Upper lobe of left lung (tissue), 4 donors: ENCODE measurements at regions not wholly inside any gene's neighbourhood (a gene's known extent, or its start where the extent isn't known, plus 50 kb on each side); places are given as distances from the start of the nearest gene placed in this dataset.

Source experiments
- POLR2A ChIP-seq, 4 donors: fragments of 450-650 bp; IDR thresholded peaks; one replicate each; pipeline ENCODE4 v1.5.1; 2016 to 2017; ENCODE audit warnings: antibody characterized with exemption in 4 of 4, mild to moderate bottlenecking in 2 of 4
- TF ChIP-seq, protein P1 (sequence below), 6 experiments: fragments of 450-650 bp in 4 of 6; fragments of 200-600 bp in 2 of 6; sonication (generic) in 2 of 6; IDR thresholded peaks; one replicate each; pipeline ENCODE4 v1.5.1; 2016 to 2019; ENCODE audit warnings: antibody characterized with exemption in 6 of 6

DNA sequence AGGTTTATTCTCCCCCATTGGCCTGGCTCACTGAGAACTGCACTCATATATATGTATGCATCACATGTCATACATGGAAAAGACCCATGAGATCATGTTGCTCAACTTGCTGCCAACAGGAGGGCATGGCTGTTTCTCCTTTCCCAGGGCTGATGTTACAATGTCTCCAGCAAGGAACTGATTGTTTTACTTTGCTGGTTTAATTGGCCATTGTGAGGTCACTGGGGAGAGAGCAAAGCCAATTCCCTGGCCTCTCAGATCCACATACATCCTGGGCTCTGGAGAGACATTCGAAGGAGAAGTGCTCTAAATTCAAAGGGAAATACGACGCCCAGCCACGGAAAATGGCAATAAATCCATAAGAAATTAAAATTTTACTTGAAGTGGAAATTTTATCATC lies 287.8 kb downstream of the WDR11 start:
- TF ChIP-seq, protein P1, sequence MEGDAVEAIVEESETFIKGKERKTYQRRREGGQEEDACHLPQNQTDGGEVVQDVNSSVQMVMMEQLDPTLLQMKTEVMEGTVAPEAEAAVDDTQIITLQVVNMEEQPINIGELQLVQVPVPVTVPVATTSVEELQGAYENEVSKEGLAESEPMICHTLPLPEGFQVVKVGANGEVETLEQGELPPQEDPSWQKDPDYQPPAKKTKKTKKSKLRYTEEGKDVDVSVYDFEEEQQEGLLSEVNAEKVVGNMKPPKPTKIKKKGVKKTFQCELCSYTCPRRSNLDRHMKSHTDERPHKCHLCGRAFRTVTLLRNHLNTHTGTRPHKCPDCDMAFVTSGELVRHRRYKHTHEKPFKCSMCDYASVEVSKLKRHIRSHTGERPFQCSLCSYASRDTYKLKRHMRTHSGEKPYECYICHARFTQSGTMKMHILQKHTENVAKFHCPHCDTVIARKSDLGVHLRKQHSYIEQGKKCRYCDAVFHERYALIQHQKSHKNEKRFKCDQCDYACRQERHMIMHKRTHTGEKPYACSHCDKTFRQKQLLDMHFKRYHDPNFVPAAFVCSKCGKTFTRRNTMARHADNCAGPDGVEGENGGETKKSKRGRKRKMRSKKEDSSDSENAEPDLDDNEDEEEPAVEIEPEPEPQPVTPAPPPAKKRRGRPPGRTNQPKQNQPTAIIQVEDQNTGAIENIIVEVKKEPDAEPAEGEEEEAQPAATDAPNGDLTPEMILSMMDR (IDR thresholded peaks at IDR 0.05), result no peak
- no peak for TF ChIP-seq POLR2A (IDR thresholded peaks at IDR 0.05)
